Transverse colon (tissue), 4 donors: ENCODE measurements at regions not wholly inside any gene's neighbourhood (a gene's known extent, or its start where the extent isn't known, plus 50 kb on each side); places are given as distances from the start of the nearest gene placed in this dataset.

Experiments used
- EP300 ChIP-seq: sonication (generic); formaldehyde crosslinking; IDR thresholded peaks from one replicate; pipeline ENCODE4 v1.6.1; 2017; ENCODE audit warnings: antibody characterized with exemption, low read depth
- POLR2A ChIP-seq: fragments of 450-650 bp; IDR thresholded peaks from one replicate; pipeline ENCODE4 v1.6.1; 2016; ENCODE audit warnings: antibody characterized with exemption, mild to moderate bottlenecking, moderate library complexity
- POLR2AphosphoS5 ChIP-seq, 3 donors: sonication (generic); formaldehyde crosslinking; IDR thresholded peaks; one replicate each; pipeline ENCODE4 v1.6.1; 2016; ENCODE audit warnings: antibody characterized with exemption in 3 of 3
- TF ChIP-seq, protein P1 (sequence below), 5 experiments: fragments of 200-600 bp in 3 of 5; fragments of 450-650 bp in 2 of 5; sonication (generic) in 3 of 5; IDR thresholded peaks; 1 replicate in 2 of 5; 2 replicates in 3 of 5; pipeline ENCODE4 v1.5.1; 2016 to 2017; ENCODE audit warnings: antibody characterized with exemption in 5 of 5, inconsistent platforms in 3 of 5, mild to moderate bottlenecking in 2 of 5, moderate library complexity in 1 of 5

DNA sequence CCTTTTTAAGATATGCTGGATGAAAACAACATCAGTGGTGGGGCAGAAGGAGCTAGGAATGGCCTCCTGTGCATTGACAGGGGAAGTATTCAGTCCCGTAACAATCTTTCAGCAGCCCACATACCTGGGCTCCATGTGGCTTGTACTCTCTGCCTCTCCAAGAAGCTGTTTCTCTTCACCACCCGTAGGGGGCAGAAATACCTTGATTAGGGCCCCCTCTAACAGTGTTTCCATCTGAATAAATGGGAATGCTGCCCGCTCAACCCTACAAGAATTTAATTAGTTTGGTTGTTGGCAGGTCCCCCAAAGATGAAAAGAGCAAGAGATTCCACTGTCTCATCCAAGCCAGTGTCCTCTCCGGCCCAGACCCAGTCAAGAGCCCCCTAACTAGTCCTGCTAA is 155.2 kb downstream of the SMIM20 start:
- TF ChIP-seq, protein P1, sequence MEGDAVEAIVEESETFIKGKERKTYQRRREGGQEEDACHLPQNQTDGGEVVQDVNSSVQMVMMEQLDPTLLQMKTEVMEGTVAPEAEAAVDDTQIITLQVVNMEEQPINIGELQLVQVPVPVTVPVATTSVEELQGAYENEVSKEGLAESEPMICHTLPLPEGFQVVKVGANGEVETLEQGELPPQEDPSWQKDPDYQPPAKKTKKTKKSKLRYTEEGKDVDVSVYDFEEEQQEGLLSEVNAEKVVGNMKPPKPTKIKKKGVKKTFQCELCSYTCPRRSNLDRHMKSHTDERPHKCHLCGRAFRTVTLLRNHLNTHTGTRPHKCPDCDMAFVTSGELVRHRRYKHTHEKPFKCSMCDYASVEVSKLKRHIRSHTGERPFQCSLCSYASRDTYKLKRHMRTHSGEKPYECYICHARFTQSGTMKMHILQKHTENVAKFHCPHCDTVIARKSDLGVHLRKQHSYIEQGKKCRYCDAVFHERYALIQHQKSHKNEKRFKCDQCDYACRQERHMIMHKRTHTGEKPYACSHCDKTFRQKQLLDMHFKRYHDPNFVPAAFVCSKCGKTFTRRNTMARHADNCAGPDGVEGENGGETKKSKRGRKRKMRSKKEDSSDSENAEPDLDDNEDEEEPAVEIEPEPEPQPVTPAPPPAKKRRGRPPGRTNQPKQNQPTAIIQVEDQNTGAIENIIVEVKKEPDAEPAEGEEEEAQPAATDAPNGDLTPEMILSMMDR (IDR thresholded peaks at IDR 0.05) = peak in 2 of 5 experiments; percentile 9 to 19
- TF ChIP-seq POLR2A (no peak), EP300 (no peak), POLR2AphosphoS5 (IDR thresholded peaks at IDR 0.05) (no peak)
